ENCODE measurements at regions not wholly inside any gene's neighbourhood (a gene's known extent, or its start where the extent isn't known, plus 50 kb on each side); places are given as distances from the start of the nearest gene placed in this dataset.

DNA sequence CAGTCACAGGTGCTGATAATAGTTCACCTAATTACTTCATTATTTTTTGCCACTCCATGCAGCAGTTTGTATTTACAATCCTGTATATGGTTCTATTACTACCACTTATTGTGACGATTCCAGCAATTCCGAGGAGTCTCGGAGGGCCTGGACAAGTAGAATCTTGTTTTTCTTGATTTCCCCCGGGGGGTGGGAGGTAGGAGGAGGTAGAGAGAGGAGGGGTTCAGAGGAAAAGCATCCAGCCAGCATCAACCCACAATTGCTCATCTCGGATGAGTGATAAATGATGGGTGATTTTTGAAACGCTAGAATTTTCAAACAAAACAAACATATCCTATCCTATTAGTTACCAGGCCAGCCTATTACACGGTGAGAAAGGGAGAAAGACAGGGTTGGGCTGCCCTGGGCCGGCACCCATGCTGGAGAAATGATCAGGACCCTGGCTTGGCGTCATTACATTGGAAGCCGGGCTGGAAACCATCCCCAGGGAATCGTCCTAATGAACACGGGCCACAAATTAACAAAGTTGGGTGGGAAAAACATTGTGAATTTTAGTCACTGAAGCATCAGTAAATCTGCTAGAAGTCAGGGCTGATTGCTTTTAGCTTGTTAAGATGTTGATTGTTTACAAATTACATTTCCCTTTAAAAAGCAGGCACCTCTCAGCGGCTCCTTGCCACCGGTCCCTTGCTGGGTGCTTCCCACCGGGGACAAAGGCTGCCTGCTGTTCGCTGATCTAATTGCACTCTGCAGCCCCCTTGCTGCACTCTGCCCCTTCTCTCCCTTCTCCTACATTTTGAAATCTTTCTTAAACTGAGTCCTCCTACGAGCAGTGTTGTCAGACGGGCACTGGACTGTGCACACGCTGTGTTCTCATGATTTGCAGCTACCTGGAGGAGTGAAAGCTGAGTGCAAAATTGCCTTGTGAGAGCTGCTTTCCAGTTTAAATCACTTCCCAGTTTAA, 95.5 kb downstream of the FAM204A start:
- no peak for DNase-seq

DNA sequence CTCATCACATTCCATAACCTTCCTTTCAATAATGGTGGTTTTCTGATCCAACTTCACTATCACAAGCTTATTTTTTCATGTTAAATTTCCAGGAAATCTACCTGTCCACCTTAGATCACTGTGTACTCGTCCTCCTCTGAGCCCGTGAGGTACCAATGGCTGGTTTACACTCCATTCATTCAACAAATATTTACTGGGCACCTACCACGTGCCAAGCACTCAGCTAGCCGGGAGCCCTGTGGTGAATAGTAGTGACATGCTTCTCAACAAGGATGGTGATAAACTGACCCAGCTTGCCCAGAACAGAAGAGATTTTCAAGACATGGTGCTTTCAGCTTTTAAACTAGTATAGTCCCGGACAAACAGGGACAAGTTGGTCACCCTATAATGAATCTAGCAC, 98.2 kb downstream of the FAM204A start:
- DNase-seq: no peak

DNA sequence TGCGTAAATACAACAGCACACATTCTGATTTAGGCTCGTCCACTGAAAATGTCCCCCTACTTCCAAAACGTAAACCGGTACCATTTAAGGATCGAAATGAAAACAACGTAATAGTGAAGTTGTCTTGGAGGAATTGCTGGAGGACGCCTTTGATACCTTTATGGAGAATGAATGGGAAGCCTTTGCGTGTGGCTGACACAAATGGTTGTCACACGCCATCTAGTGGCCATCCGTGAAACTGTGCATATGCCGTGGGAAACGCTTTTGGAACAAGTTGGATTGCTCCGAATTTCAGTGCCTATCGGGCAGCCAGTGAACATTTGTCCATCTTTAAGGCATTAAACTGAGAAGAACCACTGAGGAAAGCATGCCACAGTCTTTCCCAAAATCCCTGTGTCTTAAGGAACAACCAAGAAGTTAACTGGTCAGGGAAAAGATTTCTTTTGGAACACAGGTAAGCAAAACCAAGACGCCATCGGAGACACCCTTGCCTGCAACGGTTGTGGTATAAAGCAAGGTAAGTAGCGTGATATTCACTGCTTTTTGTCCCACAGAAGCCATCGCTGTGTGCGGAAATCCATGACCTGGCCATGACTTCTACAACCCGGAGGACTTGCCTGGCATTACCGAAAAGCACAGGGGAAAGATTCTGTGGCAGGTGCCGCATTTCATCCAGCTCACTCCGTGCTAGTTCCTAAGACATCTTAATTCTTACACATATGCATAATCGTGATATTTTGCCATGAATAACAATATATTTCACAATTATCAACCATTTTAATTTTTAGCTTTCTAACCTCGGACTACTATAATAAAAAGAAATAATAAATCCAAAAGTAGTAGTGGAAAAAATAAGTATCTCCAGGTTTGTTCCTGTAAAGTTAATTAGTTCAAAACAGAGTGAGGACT, 100.6 kb downstream of the FAM204A start:
- peak; percentile 60 to 77 for DNase-seq

DNA sequence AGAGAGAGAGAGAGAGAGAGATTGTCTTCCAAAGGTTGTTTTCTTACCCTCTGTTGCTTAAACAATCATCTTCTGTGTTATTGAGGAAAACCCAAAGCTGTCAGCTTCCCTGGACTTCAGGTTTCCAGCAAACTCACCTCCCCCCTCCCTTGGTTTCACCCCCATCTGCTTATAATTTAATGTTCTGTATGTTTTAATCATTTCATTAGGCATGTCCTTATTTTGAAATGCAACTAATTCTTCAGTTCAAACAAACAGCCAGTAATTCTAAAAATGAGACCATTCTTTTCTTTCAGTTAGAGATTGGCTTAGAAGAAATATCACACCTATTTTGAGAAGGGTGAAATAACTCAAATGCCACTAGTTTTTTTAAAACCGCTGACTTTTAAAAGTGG, 102.9 kb downstream of the FAM204A start:
- no peak for DNase-seq

DNA sequence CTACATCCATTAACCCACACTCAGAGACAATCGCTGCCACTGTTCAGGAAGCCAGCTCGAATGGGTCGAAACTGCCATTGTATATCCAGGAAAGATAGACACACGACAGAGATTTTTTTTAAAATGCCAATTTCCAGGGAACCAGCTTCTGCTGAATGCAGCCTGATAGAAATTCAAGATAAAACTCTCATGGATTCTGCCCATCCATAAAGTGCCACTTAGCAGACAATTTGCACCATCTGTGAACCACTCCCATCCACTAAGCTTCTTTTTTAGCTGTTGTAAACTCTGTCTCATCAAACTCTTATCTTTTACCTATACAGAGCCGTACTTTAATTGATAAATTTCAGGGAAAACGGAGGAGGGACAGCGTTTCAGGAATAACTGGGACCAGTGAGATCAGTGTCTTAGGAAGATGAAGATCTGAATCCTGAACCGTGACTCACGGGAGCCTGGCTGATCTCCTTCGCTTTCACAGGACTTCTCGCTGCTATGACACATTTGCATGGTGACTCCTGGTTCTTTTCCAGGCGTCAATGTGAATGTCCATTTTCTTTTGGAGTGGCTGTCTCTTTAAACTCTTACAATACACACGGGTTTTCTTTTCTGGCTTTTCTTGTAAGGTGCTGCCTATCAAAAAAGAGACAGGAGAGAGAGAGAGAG, 103.4 kb downstream of the FAM204A start:
- no peak for DNase-seq

DNA sequence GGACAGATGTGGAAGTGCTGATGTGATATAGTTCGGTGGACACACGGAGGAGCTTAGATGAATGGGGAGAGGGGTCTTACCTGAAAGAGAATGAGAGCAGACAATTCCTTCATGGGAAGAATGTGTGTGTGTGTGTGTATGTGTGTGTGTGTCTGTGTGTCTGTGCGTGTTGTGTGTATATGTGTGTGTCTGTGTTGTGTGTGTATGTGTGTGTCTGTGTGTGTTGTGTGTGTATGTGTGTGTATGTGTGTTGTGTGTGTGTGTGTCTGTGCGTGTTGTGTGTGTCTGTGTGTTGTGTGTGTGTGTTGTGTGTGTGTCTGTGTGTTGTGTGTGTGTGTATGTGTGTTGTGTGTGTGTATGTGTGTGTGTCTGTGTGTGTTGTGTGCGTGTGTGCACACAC, 104.2 kb downstream of the FAM204A start:
- no peak for DNase-seq

DNA sequence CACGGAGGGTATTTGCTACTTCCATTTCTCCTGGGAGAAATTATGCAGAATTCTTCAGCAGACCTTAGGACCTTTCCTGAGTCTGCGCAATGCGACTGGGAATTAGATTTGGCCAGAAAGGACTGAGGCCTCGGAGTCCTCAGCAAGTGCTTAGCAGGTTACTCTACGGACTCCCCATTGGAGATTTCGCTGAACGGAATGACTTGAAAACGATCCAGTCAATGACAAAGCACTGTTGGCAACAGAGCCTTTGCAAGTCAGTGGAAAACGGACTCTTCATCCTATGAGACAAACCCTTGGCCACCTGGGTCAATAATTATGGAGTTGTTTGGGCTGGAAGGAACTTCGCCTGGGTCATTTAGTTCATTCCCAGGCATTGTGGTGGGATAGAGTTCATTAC, 107.4 kb downstream of the FAM204A start:
- DNase-seq: no peak

DNA sequence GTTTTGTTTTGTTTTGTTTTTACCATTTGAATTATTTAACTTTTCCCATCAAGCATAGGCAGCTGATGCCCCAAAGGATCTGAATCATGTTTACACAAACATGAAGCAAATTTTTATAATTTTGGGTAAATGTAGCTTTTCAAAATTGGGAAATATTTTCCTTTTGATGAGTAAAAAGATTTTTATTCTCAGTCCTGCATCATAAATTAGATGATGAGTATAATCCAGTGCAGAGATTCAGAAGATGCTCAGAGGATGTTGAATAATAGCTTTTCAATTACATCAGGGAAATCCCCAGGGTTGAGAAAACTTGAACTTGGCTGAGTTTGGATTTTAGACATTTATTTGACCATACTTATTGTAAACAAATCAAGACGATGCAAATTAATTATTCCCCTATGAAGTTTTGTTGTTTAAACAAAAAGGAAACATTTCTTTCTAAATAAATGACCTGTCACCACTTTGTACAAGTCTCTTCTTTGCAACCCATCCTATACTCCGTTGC, 121.7 kb downstream of the FAM204A start:
- DNase-seq: no peak

DNA sequence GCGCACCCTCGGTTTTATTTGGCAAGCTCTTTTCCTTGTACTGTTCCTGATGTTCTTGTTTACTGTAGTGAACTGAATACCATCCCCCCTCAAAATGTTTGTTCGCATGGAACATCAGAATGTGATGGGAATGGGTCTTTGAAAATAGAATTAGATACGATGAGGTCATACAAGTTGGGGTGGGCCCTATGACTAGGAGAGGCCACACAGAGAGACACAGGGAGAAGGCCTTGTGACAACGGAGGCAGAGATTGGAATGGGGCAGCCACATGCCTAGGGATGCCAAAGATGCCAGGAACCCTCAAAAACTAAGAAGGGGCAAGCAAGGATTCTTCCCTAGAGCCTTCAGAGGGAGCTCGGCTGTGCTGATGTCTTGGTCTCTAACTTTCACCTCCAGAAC, 123.6 kb downstream of the FAM204A start:
- DNase-seq: no peak

DNA sequence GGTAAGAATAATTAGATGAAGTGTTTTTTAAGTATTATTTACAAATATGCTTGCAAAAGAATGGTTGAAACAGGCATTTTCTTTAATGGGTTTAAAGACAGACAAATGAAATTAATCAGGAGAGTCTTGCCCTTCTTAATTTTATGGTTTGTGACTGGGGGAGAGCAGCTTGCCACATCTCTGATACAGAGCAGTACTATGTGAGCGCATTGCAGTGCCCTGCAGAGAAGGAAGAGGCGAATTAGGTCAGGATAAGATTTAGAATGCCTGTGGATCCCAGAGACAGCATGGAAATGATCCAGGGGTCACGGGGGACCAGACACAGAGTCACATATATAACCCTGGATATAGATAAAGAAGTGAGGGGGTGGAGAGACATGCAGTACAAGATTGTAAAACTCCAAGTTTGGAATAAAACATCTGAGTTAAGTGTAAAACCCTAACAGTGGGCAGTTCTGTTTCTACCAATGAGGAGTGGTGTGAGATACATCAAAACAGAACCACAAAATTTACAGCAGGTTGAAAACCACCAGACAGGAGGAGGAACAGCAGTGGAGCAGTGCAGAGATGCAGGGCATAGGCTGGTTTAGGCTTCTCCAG, 125.5 kb downstream of the FAM204A start:
- no peak for DNase-seq

DNA sequence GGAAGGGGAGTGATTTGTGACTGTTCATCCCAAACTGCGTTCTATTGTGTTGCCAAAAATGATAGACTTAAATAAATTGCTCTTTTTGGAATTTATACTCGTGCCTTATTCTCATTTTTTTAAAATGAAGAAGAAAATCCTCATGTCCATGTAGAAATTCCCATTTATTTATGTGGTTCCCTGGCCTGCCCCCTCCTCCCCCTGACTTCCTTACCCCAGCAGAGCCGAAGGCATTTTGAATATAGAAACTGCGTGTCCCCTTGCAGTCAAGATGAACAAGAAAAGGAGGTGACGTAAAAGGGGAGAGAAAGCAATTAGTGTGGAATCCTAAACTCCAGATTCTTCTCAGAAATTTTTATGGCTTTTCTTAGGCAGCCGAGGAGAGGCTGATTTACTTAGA, 126.1 kb downstream of the FAM204A start:
- DNase-seq: no peak

DNA sequence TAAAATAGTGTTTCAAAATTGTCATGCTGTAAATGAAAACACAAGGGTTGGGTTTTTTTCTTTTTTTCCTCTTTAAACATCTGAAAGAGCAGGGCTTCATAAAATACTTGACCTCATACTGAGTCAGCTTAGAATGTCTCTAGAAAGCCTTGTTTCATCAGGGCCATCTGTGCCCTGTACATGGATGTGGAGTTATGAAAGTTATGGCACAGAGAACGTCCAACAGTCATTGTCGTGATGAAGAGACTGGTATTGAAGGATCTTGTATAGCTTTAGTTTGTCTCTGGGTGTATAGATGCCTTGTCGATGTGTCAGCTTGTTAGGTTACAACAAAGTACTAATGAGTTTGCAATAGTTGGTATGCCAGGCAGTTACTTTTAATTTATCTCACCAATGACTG, 127.3 kb downstream of the FAM204A start:
- DNase-seq: no peak

DNA sequence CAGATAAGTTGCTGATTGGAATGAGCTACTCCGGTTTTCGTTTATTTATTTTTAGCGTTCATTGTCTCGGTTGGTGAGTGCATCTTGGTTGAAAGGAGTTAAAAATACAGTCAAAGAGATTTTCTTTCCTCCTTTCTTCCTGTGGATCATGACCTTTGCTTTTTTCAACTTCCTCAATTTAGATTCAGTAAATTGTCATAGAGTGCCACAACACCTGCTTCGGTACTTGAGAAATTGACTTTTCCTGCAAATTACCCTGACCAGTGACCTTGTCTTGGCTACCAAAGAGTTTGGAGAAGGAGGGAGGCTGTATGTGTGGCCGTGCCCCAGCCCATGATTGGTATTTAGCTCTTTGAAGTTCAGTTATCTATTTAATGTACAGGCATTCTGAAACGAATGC, 128.7 kb downstream of the FAM204A start:
- DNase-seq: no peak

DNA sequence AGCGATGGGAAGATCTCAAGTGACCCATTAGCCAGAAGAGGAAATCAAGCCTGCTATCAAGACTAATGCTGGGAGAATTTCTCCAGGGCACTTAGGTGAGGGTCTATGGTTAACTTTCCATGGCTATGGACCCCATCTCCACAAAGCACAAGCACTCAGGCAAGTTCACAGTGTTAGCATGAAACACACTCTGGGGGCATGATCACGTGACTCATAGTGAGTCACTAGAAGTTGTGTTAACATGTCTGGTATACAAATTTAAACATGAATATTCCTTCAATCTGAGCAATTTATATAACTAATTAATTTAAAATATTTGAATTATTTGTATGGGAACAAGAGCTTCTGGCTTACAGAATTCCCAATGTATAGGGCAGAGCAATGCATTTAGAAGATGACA, 131.8 kb downstream of the FAM204A start:
- DNase-seq: no peak

DNA sequence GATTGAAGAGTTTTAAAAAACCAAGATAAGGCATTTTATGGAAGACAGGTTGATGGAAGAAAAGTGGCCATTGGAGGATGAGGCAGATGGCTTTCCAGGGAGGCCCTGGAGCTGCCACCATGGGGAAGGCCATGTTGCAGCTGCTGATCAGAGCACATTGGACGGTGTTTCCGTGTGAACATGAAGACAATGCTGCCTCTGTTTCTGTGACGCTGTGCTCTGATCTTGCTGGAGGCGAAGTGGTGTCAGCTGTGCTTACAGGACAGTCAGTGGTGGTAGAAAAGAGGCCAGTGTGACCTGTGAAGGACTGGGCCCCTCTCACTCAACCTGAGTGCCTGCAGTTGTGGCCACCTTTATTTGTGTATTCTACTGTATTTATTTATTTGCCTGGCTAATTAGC, 132.9 kb downstream of the FAM204A start:
- no peak for DNase-seq

DNA sequence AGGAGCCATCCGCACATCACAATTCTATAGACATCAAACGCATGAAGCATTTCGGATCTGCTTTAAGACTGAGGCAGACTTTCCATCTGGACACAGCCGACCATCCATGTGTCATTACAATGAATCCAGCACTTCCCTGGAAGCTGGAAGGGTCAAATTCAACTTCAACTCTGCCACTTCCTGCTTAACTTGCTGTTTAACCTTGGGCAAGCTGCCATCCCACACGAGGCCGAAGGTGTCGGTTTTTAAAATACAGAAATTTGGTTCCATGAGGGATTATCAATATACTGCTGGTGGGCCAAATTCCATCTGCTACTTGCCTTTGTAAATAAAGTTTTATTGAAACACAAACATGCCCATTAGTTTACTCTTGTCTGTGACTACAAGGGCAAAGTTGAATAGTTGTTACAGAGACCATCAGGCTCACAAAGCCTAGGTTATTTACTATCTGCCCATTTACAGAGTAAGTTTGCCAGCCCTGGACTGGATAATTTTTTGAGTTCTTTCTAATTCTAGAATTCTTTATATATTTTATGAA, 134.6 kb downstream of the FAM204A start:
- no peak for DNase-seq

DNA sequence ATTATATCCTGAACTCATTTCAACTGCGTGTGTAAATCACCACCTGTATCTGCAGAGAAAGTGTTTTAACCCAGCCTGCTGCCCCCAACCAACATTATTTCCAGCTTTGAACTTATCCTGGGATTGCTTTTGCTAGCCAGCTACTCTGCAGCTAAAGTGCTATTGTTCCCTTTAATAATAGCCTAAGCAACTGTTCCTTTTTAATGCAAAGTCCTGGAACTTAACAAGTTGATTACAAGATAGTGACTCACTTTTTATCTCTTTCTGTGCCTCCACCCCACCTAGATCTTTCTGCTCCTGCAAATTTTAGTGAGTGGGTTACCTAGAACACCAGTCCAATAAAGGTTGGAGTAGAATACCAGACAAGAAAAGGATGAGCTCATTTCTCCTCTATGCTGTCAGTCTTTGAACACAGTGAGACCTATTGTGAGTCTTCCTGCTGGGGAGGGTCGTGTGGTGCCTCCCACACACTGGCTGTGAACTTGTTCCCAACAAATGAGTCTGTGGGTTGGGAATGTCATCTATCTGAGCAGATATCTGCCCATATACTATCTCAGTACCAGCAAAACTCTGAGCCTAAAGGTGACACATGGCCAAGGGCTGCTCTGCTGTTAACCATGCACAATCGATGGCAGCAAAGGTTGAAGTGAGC, 137.7 kb downstream of the FAM204A start:
- no peak for DNase-seq

DNA sequence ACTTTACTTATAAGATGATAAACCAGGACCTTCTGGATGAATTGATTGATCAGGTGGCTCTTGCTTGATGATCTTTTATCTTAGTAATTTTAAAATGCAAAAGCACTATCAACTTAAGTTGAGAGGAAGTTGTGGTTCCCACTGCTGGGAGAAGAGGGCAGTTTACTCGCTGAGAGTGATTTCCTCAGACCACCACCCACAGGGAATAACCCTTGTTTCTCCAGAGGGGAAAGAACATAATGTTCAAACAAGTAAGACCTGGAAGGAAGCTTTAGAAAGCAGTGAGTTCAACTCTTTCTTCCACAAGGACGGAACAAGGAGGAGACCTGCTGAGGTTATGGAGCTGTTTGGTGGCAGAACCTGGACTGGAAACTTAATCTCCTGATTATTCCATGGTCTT, 138.7 kb downstream of the FAM204A start:
- no peak for DNase-seq

DNA sequence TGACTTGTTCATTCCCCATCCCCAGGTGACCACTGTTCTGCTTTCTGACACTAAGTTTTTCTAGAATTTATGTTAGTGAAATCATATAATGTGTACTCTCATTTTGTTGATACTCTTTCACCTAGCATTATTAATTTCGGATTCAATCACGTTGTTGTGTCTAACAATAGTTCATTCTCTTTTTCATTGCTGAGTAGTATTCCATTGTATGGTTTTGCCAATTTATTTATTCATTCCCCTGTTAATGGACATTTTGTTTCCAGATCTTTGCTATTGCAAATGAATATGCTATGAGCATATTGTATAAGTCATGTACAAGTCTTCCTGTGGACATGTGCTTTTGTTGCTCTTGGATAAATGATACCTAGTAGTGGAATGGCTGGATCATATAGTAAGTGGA, 146.4 kb downstream of the FAM204A start:
- no peak for DNase-seq

DNA sequence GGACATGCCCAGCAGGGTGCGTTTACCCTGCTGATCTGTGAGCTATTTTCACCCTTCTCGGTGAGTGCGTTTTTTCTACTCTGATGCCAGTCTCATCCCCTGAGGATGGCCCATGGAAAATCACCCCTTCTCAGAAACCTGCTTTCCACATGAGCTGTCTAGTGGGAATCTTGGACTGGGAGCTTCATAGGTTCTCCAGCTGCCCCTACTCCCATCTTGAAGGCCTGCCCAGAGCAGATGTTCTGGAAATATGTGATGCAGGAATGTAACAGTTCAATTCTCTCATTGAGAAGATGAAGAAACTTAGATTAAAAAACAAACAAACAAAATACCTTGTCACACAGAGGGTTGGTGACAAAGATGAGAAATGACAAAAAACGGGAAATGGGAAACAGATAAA, 146.9 kb upstream of the RAB11FIP2 start:
- DNase-seq: no peak

DNA sequence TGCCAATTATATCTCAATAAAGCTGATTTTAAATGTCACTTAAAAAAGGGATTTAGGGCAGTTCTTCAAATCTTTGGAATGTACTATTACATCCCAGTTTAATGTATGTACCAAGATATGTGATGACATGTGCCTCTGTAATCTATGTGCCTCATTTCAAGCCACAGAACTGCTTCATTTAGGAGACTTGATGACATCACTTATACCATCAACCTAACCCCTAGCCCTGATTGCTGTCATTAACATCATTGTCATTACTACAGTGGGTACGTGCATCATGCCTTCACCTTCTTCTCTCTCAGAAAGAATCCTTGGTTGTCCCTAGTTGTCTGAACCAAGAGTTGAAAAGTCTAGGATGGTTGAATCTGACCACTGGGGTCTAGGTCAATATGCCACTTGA, 134.3 kb upstream of the RAB11FIP2 start:
- DNase-seq: no peak

DNA sequence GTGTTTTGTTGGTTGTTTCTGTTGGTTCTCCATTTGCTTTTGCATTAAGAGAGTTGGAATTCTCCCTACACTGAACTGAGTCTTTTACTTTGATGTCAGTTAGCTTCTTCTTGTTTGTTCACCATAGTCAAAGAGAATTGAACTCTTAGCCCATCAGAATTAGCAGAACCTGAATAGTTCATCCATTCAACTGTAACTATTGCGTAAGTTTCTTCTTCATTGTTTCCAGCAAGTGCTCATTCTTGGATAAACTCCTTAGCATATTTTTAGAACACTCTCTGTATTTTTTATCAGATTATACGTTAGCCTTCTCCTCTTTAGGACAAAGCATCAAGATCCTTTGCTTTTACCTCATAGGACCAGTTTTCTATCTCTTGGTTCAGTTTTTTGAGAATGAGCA, 128.4 kb upstream of the RAB11FIP2 start:
- no peak for DNase-seq

Measured in NCI-H2081 (cell line).